ENCODE measurements at regions not wholly inside any gene's neighbourhood (a gene's known extent, or its start where the extent isn't known, plus 50 kb on each side); places are given as distances from the start of the nearest gene placed in this dataset.

DNA sequence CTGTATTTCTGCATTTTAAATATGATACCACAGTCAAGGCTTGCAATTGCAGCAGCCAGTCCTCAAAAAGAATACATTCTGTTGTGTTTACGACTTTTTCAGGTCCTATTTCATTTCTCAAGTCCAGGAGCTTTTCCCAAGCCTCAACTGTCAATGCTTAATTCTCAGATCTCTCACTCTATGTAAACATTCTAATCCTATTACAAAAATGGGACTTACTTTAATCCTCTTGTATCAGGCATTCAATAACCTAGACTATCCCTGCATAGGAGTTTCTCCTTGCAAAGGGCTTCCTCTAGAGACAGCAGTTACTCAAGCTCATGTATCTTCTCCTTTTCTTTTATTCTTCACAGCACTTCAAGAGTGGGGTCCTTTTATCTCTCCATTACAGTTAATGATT lies 1293.0 kb downstream of the GRIK2 start:
- TF ChIP-seq, protein P1, sequence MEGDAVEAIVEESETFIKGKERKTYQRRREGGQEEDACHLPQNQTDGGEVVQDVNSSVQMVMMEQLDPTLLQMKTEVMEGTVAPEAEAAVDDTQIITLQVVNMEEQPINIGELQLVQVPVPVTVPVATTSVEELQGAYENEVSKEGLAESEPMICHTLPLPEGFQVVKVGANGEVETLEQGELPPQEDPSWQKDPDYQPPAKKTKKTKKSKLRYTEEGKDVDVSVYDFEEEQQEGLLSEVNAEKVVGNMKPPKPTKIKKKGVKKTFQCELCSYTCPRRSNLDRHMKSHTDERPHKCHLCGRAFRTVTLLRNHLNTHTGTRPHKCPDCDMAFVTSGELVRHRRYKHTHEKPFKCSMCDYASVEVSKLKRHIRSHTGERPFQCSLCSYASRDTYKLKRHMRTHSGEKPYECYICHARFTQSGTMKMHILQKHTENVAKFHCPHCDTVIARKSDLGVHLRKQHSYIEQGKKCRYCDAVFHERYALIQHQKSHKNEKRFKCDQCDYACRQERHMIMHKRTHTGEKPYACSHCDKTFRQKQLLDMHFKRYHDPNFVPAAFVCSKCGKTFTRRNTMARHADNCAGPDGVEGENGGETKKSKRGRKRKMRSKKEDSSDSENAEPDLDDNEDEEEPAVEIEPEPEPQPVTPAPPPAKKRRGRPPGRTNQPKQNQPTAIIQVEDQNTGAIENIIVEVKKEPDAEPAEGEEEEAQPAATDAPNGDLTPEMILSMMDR (IDR thresholded peaks at IDR 0.05; ENCODE audit: insufficient read depth, low read length, poor library complexity, severe bottlenecking), result no peak
- Histone ChIP-seq H3K27me3 (replicated peaks; ENCODE audit: control insufficient read depth, insufficient read depth, low read length) (no peaks in the 10 kb centered on the region), H3K36me3 (ENCODE audit: control insufficient read depth, insufficient read depth, low read length) (no peaks in the 10 kb centered on the region), H3K4me3 (replicated peaks; ENCODE audit: low read depth, low read length) (no peak overlapping the region)
- no peak for DNase-seq (ENCODE audit: extremely low read depth, insufficient read length)

DNA sequence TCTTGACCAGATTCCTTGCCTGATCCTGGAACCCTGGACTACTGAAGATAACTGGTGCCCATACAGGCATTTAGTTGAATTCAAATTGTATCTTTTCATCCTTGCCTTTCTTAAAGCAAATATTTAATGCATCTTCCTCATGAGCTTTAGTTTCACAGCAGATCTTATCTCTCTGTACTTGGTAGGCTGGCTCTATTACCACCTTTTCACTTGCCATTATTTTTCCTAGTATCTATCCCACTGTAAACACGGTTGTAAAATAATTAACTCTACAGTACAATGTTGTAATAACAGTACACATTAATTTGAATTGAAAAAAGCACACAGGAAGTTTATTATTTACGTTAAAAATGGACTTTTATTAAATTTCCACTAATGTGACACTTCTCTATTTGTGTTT lies 1286.9 kb downstream of the GRIK2 start:
- Histone ChIP-seq H3K4me3 (replicated peaks; ENCODE audit: low read depth, low read length) (no peak overlapping the region), H3K27me3 (replicated peaks; ENCODE audit: control insufficient read depth, insufficient read depth, low read length) (no peaks in the 10 kb centered on the region), H3K36me3 (ENCODE audit: control insufficient read depth, insufficient read depth, low read length) (no peaks in the 10 kb centered on the region)
- DNase-seq (ENCODE audit: extremely low read depth, insufficient read length), result no peak
- TF ChIP-seq, protein P1 (IDR thresholded peaks at IDR 0.05; ENCODE audit: insufficient read depth, low read length, poor library complexity, severe bottlenecking), result no peak

DNA sequence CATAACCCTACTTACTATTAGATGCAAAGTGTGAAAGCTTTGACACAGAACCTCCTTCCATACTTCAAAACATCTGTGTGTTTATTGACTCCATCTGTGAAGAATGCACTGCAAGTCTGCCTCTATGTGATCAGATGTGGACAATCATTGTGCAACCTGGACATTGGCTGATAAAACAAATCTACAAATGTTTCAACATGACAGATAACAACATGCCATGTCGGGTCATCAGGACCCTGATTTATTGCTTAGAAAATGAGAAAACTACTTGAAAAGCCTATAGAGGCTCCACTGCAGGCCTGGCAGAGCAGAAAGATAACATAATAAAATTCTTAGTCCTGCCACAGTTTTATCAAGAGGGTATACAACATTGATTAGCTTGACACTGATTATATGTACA lies 1286.4 kb downstream of the GRIK2 start:
- TF ChIP-seq, protein P1 (IDR thresholded peaks at IDR 0.05; ENCODE audit: insufficient read depth, low read length, poor library complexity, severe bottlenecking), result no peak
- Histone ChIP-seq H3K36me3 (ENCODE audit: control insufficient read depth, insufficient read depth, low read length) (no peaks in the 10 kb centered on the region), H3K27me3 (replicated peaks; ENCODE audit: control insufficient read depth, insufficient read depth, low read length) (no peaks in the 10 kb centered on the region), H3K4me3 (replicated peaks; ENCODE audit: low read depth, low read length) (no peak overlapping the region)
- no peak for DNase-seq (ENCODE audit: extremely low read depth, insufficient read length)

DNA sequence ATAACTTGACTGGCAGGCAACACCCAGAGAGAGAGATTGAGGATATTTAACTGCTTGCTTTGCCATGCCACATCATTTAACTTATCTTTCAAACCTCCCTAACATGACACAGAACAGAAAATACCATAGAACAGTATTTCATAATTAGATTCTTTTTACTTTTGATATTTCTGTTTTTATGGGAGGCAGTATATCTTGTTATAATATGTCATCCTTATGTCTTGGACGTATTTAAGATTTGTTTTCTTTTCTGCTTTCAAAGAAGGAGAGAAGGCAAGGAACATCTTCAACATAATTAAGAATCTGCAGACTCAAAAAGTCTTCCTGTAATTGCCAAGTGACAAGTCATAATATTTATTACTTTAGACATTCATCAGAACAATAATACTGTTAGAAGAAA lies 1283.7 kb downstream of the GRIK2 start:
- no peaks in the 10 kb centered on the region for H3K27me3 ChIP-seq (replicated peaks; ENCODE audit: control insufficient read depth, insufficient read depth, low read length)
- H3K36me3 ChIP-seq (ENCODE audit: control insufficient read depth, insufficient read depth, low read length), result no peaks in the 10 kb centered on the region
- H3K4me3 ChIP-seq (replicated peaks; ENCODE audit: low read depth, low read length), result no peak overlapping the region
- TF ChIP-seq, protein P1 (IDR thresholded peaks at IDR 0.05; ENCODE audit: insufficient read depth, low read length, poor library complexity, severe bottlenecking), result no peak
- DNase-seq (ENCODE audit: extremely low read depth, insufficient read length), result no peak

DNA sequence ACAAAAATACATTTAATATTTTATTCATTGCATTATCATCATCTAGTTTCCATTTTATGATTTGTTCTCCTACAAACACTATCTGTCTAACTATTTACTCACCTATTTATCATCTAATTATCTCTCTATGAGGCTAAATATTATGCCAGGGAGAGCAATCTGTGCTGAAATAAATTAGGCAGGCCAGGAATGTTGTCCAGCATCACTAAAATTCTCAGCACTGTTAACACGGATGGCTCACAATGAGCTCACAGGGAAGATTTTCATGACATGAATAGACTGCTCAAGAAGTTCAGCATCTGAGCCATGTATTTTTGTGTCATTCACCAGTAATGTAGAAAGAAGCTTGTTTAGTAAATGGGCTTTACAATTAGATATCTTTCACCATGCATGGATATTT lies 1277.2 kb downstream of the GRIK2 start:
- Histone ChIP-seq H3K4me3 (replicated peaks; ENCODE audit: low read depth, low read length) (no peak overlapping the region), H3K27me3 (replicated peaks; ENCODE audit: control insufficient read depth, insufficient read depth, low read length) (no peaks in the 10 kb centered on the region), H3K36me3 (ENCODE audit: control insufficient read depth, insufficient read depth, low read length) (no peaks in the 10 kb centered on the region)
- TF ChIP-seq, protein P1 (IDR thresholded peaks at IDR 0.05; ENCODE audit: insufficient read depth, low read length, poor library complexity, severe bottlenecking), result no peak
- no peak for DNase-seq (ENCODE audit: extremely low read depth, insufficient read length)

DNA sequence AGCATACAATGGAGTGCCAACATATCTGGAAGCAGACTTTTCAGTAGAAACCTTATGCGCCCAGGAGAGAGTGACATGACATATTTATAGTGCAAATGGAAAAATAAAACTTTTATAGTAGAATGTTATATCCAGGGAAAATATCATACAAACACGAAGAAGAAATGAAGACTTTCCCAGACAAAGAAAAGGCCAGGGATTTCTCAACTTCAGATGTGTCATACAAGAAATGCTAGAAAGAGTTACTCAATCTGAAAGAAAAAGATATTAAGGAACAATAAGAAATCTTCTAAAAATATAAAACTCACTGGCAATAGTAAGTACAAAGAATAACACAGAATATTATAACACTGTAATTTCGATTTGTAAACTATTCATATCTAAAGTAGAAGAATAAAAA lies 1269.3 kb downstream of the GRIK2 start:
- no peak for DNase-seq (ENCODE audit: extremely low read depth, insufficient read length)
- H3K4me3 ChIP-seq (replicated peaks; ENCODE audit: low read depth, low read length), result no peak overlapping the region
- H3K27me3 ChIP-seq (replicated peaks; ENCODE audit: control insufficient read depth, insufficient read depth, low read length), result no peaks in the 10 kb centered on the region
- no peaks in the 10 kb centered on the region for H3K36me3 ChIP-seq (ENCODE audit: control insufficient read depth, insufficient read depth, low read length)
- TF ChIP-seq, protein P1 (IDR thresholded peaks at IDR 0.05; ENCODE audit: insufficient read depth, low read length, poor library complexity, severe bottlenecking), result no peak
